ENCODE measurements at regions not wholly inside any gene's neighbourhood (a gene's known extent, or its start where the extent isn't known, plus 50 kb on each side); places are given as distances from the start of the nearest gene placed in this dataset.
"Not testable (repeated sequence)": the region's sequence is repeated elsewhere in the genome, so short reads cannot be mapped to it uniquely, and the experiment has no call there.

GRCh38 chr6:84860509-84860908 lies 96.1 kb upstream of the TBX18 start:
- no peak for DNase-seq

GRCh38 chr6:84854811-84855400 lies 90.5 kb upstream of the TBX18 start:
- DNase-seq: no peak

GRCh38 chr6:84853901-84854300 lies 89.5 kb upstream of the TBX18 start:
- DNase-seq: no peak

- DNase-seq: no peak
Measured at GRCh38 chr6:84848960-84849359, 84.6 kb upstream of the TBX18 start.

GRCh38 chr6:84847390-84848160 lies 83.2 kb upstream of the TBX18 start:
- no peak for DNase-seq

GRCh38 chr6:84842525-84843166 lies 78.2 kb upstream of the TBX18 start:
- DNase-seq: no peak

GRCh38 chr6:84837068-84837866 lies 72.9 kb upstream of the TBX18 start:
- not testable (repeated sequence) for DNase-seq

- DNase-seq: no peak
Measured at GRCh38 chr6:84836366-84836765, 72.0 kb upstream of the TBX18 start.

GRCh38 chr6:84835340-84835739 lies 70.9 kb upstream of the TBX18 start:
- DNase-seq: no peak

GRCh38 chr6:84831924-84832323 lies 67.5 kb upstream of the TBX18 start:
- not testable (repeated sequence) for DNase-seq

GRCh38 chr6:84825461-84825860 lies 61.1 kb upstream of the TBX18 start:
- no peak for DNase-seq

- not testable (repeated sequence) for DNase-seq
Measured at GRCh38 chr6:84821314-84821713, 56.9 kb upstream of the TBX18 start.

GRCh38 chr6:84816741-84817140 lies 52.3 kb upstream of the TBX18 start:
- DNase-seq: no peak

GRCh38 chr6:84815896-84816735 lies 51.7 kb upstream of the TBX18 start:
- no peak for DNase-seq

All from CD4-positive, alpha-beta T cell treated with Interleukin-21 for 1 hour (primary cell).